Body of pancreas (tissue), 4 donors: ENCODE measurements at regions not wholly inside any gene's neighbourhood (a gene's known extent, or its start where the extent isn't known, plus 50 kb on each side); places are given as distances from the start of the nearest gene placed in this dataset.
"Not testable (repeated sequence)": the region's sequence is repeated elsewhere in the genome, so short reads cannot be mapped to it uniquely, and the experiment has no call there.

Experiments used
- ATAC-seq: fragments of 150-250 bp; one replicate; pipeline ENCODE4 v1.9.1; 2016
- DNase-seq, 4 donors: peaks; one replicate each; pipeline ENCODE4 v3.0.0-alpha.2; 2019
- H3K27ac ChIP-seq, 4 donors: fragments of 200-600 bp; sonication (generic); 1 replicate in 3 of 4; 2 replicates in 1 of 4; pipeline versions ENCODE4 v1.5.1 to v1.6.1; 2016 to 2019; ENCODE audit warnings: mild to moderate bottlenecking in 1 of 4, mixed read lengths in 1 of 4, moderate library complexity in 1 of 4
- H3K27me3 ChIP-seq, 2 donors: fragments of 200-600 bp; sonication (generic); one replicate each; pipeline ENCODE4 v1.6.0; 2016; ENCODE audit warnings: mild to moderate bottlenecking in 1 of 2
- H3K36me3 ChIP-seq, 2 donors: fragments of 200-600 bp; sonication (generic); replicated peaks in 1 of 2; 2 replicates each; pipeline ENCODE4 v1.5.1; 2016; ENCODE audit warnings: low read depth in 2 of 2; ENCODE audit not compliant: insufficient read depth in 1 of 2
- H3K4me1 ChIP-seq: fragments of 200-600 bp; sonication (generic); one replicate; pipeline ENCODE4 v1.6.0; 2016
- H3K4me3 ChIP-seq, 2 donors: fragments of 200-600 bp; sonication (generic); 1 replicate in 1 of 2; 2 replicates in 1 of 2; pipeline ENCODE4 v1.5.1; 2016 to 2019
- H3K9me3 ChIP-seq, 3 donors: fragments of 200-600 bp; sonication (generic); 1 replicate in 2 of 3; 2 replicates in 1 of 3; pipeline ENCODE4 v1.5.1; 2016
- CTCF ChIP-seq, 7 experiments: fragments of 450-650 bp in 4 of 7; fragments of 200-600 bp in 3 of 7; sonication (generic) in 3 of 7; IDR thresholded peaks; one replicate each; pipeline ENCODE4 v1.5.1; 2016 to 2019; ENCODE audit warnings: antibody characterized with exemption in 7 of 7
- POLR2A ChIP-seq, 3 donors: fragments of 450-650 bp; IDR thresholded peaks; one replicate each; pipeline ENCODE4 v1.6.1; 2016; ENCODE audit warnings: antibody characterized with exemption in 3 of 3, mild to moderate bottlenecking in 2 of 3
- WGBS, 2 donors: methylation state at CpG; one replicate each; pipeline ENCODE4 v1.1.5; 2017; 5-methylcytosine and 5-hydroxymethylcytosine counted together
- intact Hi-C: fragments of 100-400 bp; cut with DNase I; formaldehyde crosslinking; loops from one replicate; pipeline ENCODE4 v1.15.1; 2023

- H3K36me3 ChIP-seq = no peaks in the 10 kb centered on the region
- no peaks in the 10 kb centered on the region for H3K9me3 ChIP-seq
- H3K4me3 ChIP-seq = no peak overlapping the region
- 71 to 72% methylated on average over 15 of the region's 17 CpGs for WGBS, 2 donors
- no peaks in the 10 kb centered on the region for H3K4me1 ChIP-seq
- intact Hi-C loops = no loop called here
- DNase-seq (no peak), ATAC-seq (no peak)
- no peak overlapping the region for H3K27ac ChIP-seq
- TF ChIP-seq POLR2A (IDR thresholded peaks at IDR 0.05) (no peak), CTCF (IDR thresholded peaks at IDR 0.05) (no peak)
- H3K27me3 ChIP-seq = no peaks in the 10 kb centered on the region
Observed at GRCh38 chr2:136281281-136282114, 163.5 kb upstream of the CXCR4 start.

- H3K27me3 ChIP-seq, H3K36me3 ChIP-seq, H3K4me3 ChIP-seq, intact Hi-C loops, DNase-seq, ATAC-seq, H3K27ac ChIP-seq, H3K4me1 ChIP-seq, H3K9me3 ChIP-seq: not testable (repeated sequence)
- WGBS, 2 donors = 33 to 37% methylated on average over 2 to 4 of the region's 4 CpGs
Observed at GRCh38 chr2:136266346-136266745, 148.4 kb upstream of the CXCR4 start.

- TF ChIP-seq POLR2A (IDR thresholded peaks at IDR 0.05) = no peak
- no peak for TF ChIP-seq CTCF (IDR thresholded peaks at IDR 0.05)
- WGBS, 2 donors = 65% methylated on average over 3 of the region's 3 CpGs
- DNase-seq (no peak), ATAC-seq (no peak)
- Histone ChIP-seq H3K27me3 (no peaks in the 10 kb centered on the region), H3K4me1 (no peaks in the 10 kb centered on the region), H3K4me3 (no peak overlapping the region), H3K9me3 (no peaks in the 10 kb centered on the region), H3K27ac (no peak overlapping the region), H3K36me3 (no peaks in the 10 kb centered on the region)
- intact Hi-C loops = no loop called here
Observed at GRCh38 chr2:136259551-136259950, 141.6 kb upstream of the CXCR4 start.

DNA sequence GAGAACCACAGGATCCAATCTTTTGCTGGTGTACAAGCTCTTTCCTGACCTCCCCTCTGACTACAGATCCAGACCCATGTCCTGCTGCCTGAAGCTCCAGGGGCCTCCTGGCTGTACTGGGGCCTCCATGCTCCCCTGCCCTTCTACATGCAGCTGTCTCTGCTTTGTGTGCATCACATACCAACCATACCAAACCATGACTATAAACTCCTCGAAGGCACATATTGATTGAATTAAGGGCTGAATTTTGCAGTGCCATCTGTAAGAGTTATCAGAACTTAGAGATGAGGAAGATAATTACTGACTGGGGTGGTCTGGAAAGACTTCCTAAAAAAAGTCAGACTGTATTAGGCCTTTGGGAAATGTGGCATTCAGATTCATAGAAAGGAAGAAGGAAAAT is 139.9 kb upstream of the CXCR4 start:
- Histone ChIP-seq H3K4me1 (no peaks in the 10 kb centered on the region), H3K27ac (no peak overlapping the region), H3K9me3 (no peaks in the 10 kb centered on the region), H3K36me3 (no peaks in the 10 kb centered on the region), H3K27me3 (no peaks in the 10 kb centered on the region), H3K4me3 (no peak overlapping the region)
- no peak for TF ChIP-seq CTCF (IDR thresholded peaks at IDR 0.05)
- TF ChIP-seq POLR2A (IDR thresholded peaks at IDR 0.05) = no peak
- ATAC-seq (no peak), DNase-seq (no peak)
- intact Hi-C loops = no loop called here
- 39 to 55% methylated on average over 1 of the region's 1 CpG for WGBS, 2 donors

- intact Hi-C loops = no loop called here
- Histone ChIP-seq H3K27ac (peak overlapping the region in 1 of 4 donors; percentile 36), H3K9me3 (no peaks in the 10 kb centered on the region), H3K4me3 (no peak overlapping the region), H3K36me3 (no peaks in the 10 kb centered on the region), H3K27me3 (no peaks in the 10 kb centered on the region), H3K4me1 (no peaks in the 10 kb centered on the region)
- ATAC-seq (no peak), DNase-seq (no peak)
- TF ChIP-seq POLR2A (IDR thresholded peaks at IDR 0.05) (no peak), CTCF (IDR thresholded peaks at IDR 0.05) (no peak)
- 52 to 61% methylated on average over 9 of the region's 9 CpGs for WGBS, 2 donors
Observed at GRCh38 chr2:136255648-136256461, 137.9 kb upstream of the CXCR4 start.
